Immature natural killer cell (primary cell): ENCODE measurements at regions not wholly inside any gene's neighbourhood (a gene's known extent, or its start where the extent isn't known, plus 50 kb on each side); places are given as distances from the start of the nearest gene placed in this dataset.

Experiments used
- DNase-seq, 3 donors: peaks; one replicate each; pipeline ENCODE4 v3.0.0; 2022; ENCODE audit warnings: mixed read lengths in 1 of 3
- H3K27ac Mint-ChIP-seq, 6 donors: one replicate each; pipeline ENCODE4 v1.8.0; 2020; ENCODE audit warnings: mixed read lengths in 6 of 6, mild to moderate bottlenecking in 5 of 6, inconsistent platforms in 4 of 6, moderate library complexity in 3 of 6
- H3K27me3 Mint-ChIP-seq, 3 donors: one replicate each; pipeline ENCODE4 v1.8.0; 2020 to 2021; ENCODE audit warnings: low read depth in 3 of 3, mild to moderate bottlenecking in 3 of 3, mixed read lengths in 3 of 3, moderate library complexity in 3 of 3, inconsistent platforms in 1 of 3
- H3K36me3 Mint-ChIP-seq, 3 donors: one replicate each; pipeline ENCODE4 v1.8.0; 2020; ENCODE audit warnings: mixed read lengths in 3 of 3, inconsistent platforms in 2 of 3, mild to moderate bottlenecking in 2 of 3
- H3K4me1 Mint-ChIP-seq, 2 donors: one replicate each; pipeline ENCODE4 v1.8.0; 2020; ENCODE audit warnings: inconsistent platforms in 2 of 2, mild to moderate bottlenecking in 2 of 2, mixed read lengths in 2 of 2, moderate library complexity in 1 of 2
- H3K4me3 Mint-ChIP-seq, 5 donors: one replicate each; pipeline ENCODE4 v1.8.0; 2020; ENCODE audit warnings: mild to moderate bottlenecking in 5 of 5, mixed read lengths in 5 of 5, inconsistent platforms in 3 of 5, moderate library complexity in 3 of 5
- H3K9me3 Mint-ChIP-seq, 6 donors: one replicate each; pipeline ENCODE4 v1.8.0; 2020; ENCODE audit warnings: mild to moderate bottlenecking in 6 of 6, mixed read lengths in 6 of 6, inconsistent platforms in 4 of 6, moderate library complexity in 3 of 6

- DNase-seq = no peak
- Mint-ChIP-seq H3K27ac (no peak overlapping the region), H3K4me3 (no peak overlapping the region), H3K4me1 (no peaks in the 10 kb centered on the region), H3K27me3 (peaks cover 0 to 2% (median 2%) of the 10 kb centered on the region in 3 donors), H3K36me3 (no peaks in the 10 kb centered on the region), H3K9me3 (peaks cover 0 to 12% (median 0%) of the 10 kb centered on the region in 6 donors)
Observed at GRCh38 chr2:18209934-18210639, 331.6 kb downstream of the KCNS3 start.

- Mint-ChIP-seq H3K9me3 (peaks cover 0 to 12% (median under 1%) of the 10 kb centered on the region in 6 donors), H3K27ac (no peak overlapping the region), H3K4me3 (no peak overlapping the region), H3K27me3 (peaks cover 0 to 2% (median 2%) of the 10 kb centered on the region in 3 donors), H3K36me3 (no peaks in the 10 kb centered on the region), H3K4me1 (no peaks in the 10 kb centered on the region)
- DNase-seq = no peak
Observed at GRCh38 chr2:18208956-18209355, 330.5 kb downstream of the KCNS3 start.

- H3K4me1 Mint-ChIP-seq = no peaks in the 10 kb centered on the region
Observed at GRCh38 chr2:18200771-18201170, 322.3 kb downstream of the KCNS3 start.

GRCh38 chr2:18198677-18199076, 320.2 kb downstream of the KCNS3 start:
- Mint-ChIP-seq H3K4me1 (no peaks in the 10 kb centered on the region), H3K9me3 (peaks cover 0 to 10% (median 7%) of the 10 kb centered on the region in 6 donors), H3K36me3 (no peaks in the 10 kb centered on the region), H3K27ac (no peak overlapping the region), H3K4me3 (no peak overlapping the region), H3K27me3 (no peaks in the 10 kb centered on the region)
- no peak for DNase-seq

More at GRCh38 chr2:18200771-18201170, 322.3 kb downstream of the KCNS3 start:
- no peak overlapping the region for H3K4me3 Mint-ChIP-seq
- no peaks in the 10 kb centered on the region for H3K27me3 Mint-ChIP-seq
- H3K9me3 Mint-ChIP-seq = peaks cover 5 to 10% (median 8%) of the 10 kb centered on the region in 6 donors
- H3K27ac Mint-ChIP-seq = no peak overlapping the region
- no peaks in the 10 kb centered on the region for H3K36me3 Mint-ChIP-seq
- DNase-seq = no peak

- Mint-ChIP-seq H3K9me3 (peaks cover 0 to 3% (median 0%) of the 10 kb centered on the region in 6 donors), H3K36me3 (no peaks in the 10 kb centered on the region), H3K4me1 (no peaks in the 10 kb centered on the region), H3K27me3 (no peaks in the 10 kb centered on the region), H3K4me3 (no peak overlapping the region), H3K27ac (no peak overlapping the region)
- DNase-seq = no peak
Observed at GRCh38 chr2:18194161-18194560, 315.7 kb downstream of the KCNS3 start.

GRCh38 chr2:18186816-18187613, 308.5 kb downstream of the KCNS3 start:
- H3K36me3 Mint-ChIP-seq = no peaks in the 10 kb centered on the region
- H3K27ac Mint-ChIP-seq = no peak overlapping the region
- H3K27me3 Mint-ChIP-seq = no peaks in the 10 kb centered on the region
- H3K4me1 Mint-ChIP-seq = no peaks in the 10 kb centered on the region
- no peak for DNase-seq
- no peak overlapping the region for H3K4me3 Mint-ChIP-seq
- peaks cover 0 to 5% (median 0%) of the 10 kb centered on the region in 6 donors for H3K9me3 Mint-ChIP-seq

- H3K27ac Mint-ChIP-seq = no peak overlapping the region
- H3K9me3 Mint-ChIP-seq = peaks cover 0 to 3% (median 0%) of the 10 kb centered on the region in 6 donors
- H3K4me3 Mint-ChIP-seq = no peak overlapping the region
- peaks cover 0 to 2% (median 0%) of the 10 kb centered on the region in 3 donors for H3K27me3 Mint-ChIP-seq
- no peaks in the 10 kb centered on the region for H3K4me1 Mint-ChIP-seq
- no peak for DNase-seq
- no peaks in the 10 kb centered on the region for H3K36me3 Mint-ChIP-seq
Observed at GRCh38 chr2:18182861-18183260, 304.4 kb downstream of the KCNS3 start.

GRCh38 chr2:18180912-18181311, 302.4 kb downstream of the KCNS3 start:
- H3K9me3 Mint-ChIP-seq = no peaks in the 10 kb centered on the region
- no peak for DNase-seq
- no peak overlapping the region for H3K4me3 Mint-ChIP-seq
- H3K27me3 Mint-ChIP-seq = peaks cover 0 to 2% (median 0%) of the 10 kb centered on the region in 3 donors
- no peaks in the 10 kb centered on the region for H3K4me1 Mint-ChIP-seq
- H3K27ac Mint-ChIP-seq = no peak overlapping the region
- no peaks in the 10 kb centered on the region for H3K36me3 Mint-ChIP-seq

- peaks cover 0 to 2% (median 0%) of the 10 kb centered on the region in 3 donors for H3K27me3 Mint-ChIP-seq
- H3K4me1 Mint-ChIP-seq = no peaks in the 10 kb centered on the region
- H3K4me3 Mint-ChIP-seq = no peak overlapping the region
- no peaks in the 10 kb centered on the region for H3K36me3 Mint-ChIP-seq
- no peak overlapping the region for H3K27ac Mint-ChIP-seq
- DNase-seq = no peak
- H3K9me3 Mint-ChIP-seq = no peaks in the 10 kb centered on the region
Observed at GRCh38 chr2:18180031-18180610, 301.7 kb downstream of the KCNS3 start.

GRCh38 chr2:18178736-18179349, 300.4 kb downstream of the KCNS3 start:
- Mint-ChIP-seq H3K9me3 (peaks cover 0 to 2% (median 0%) of the 10 kb centered on the region in 6 donors), H3K4me3 (no peak overlapping the region), H3K4me1 (no peaks in the 10 kb centered on the region), H3K36me3 (no peaks in the 10 kb centered on the region), H3K27ac (no peak overlapping the region), H3K27me3 (peaks cover 0 to 2% (median 0%) of the 10 kb centered on the region in 3 donors)
- no peak for DNase-seq

- Mint-ChIP-seq H3K4me1 (no peaks in the 10 kb centered on the region), H3K9me3 (peaks cover 0 to 3% (median 0%) of the 10 kb centered on the region in 6 donors), H3K27me3 (peaks cover 0 to 2% (median 0%) of the 10 kb centered on the region in 3 donors), H3K36me3 (no peaks in the 10 kb centered on the region), H3K27ac (no peak overlapping the region), H3K4me3 (no peak overlapping the region)
- DNase-seq = no peak
Observed at GRCh38 chr2:18176679-18177215, 298.3 kb downstream of the KCNS3 start.

GRCh38 chr2:18172607-18173006, 294.1 kb downstream of the KCNS3 start:
- H3K27me3 Mint-ChIP-seq = peaks cover 0 to 2% (median 0%) of the 10 kb centered on the region in 3 donors
- no peak overlapping the region for H3K4me3 Mint-ChIP-seq
- no peaks in the 10 kb centered on the region for H3K36me3 Mint-ChIP-seq
- H3K27ac Mint-ChIP-seq = no peak overlapping the region
- DNase-seq = no peak
- H3K9me3 Mint-ChIP-seq = peaks cover 0 to 3% (median 0%) of the 10 kb centered on the region in 6 donors
- H3K4me1 Mint-ChIP-seq = no peaks in the 10 kb centered on the region
